HG02678 (cell line): ENCODE measurements at regions not wholly inside any gene's neighbourhood (a gene's known extent, or its start where the extent isn't known, plus 50 kb on each side); places are given as distances from the start of the nearest gene placed in this dataset.
"Not testable (repeated sequence)": the region's sequence is repeated elsewhere in the genome, so short reads cannot be mapped to it uniquely, and the experiment has no call there.

Experiments used
- ATAC-seq: cut with Tn5 transposase; IDR thresholded peaks from one replicate; pipeline ENCODE4 v1.9.1; 2021; ENCODE audit warnings: mild to moderate bottlenecking, moderate library complexity; ENCODE audit not compliant: unreplicated experiment

GRCh38 chr2:238502088-238502810, 75.5 kb downstream of the ASB1 start:
- no peak for ATAC-seq

GRCh38 chr2:238502956-238503791, 76.4 kb downstream of the ASB1 start:
- ATAC-seq: no peak

DNA sequence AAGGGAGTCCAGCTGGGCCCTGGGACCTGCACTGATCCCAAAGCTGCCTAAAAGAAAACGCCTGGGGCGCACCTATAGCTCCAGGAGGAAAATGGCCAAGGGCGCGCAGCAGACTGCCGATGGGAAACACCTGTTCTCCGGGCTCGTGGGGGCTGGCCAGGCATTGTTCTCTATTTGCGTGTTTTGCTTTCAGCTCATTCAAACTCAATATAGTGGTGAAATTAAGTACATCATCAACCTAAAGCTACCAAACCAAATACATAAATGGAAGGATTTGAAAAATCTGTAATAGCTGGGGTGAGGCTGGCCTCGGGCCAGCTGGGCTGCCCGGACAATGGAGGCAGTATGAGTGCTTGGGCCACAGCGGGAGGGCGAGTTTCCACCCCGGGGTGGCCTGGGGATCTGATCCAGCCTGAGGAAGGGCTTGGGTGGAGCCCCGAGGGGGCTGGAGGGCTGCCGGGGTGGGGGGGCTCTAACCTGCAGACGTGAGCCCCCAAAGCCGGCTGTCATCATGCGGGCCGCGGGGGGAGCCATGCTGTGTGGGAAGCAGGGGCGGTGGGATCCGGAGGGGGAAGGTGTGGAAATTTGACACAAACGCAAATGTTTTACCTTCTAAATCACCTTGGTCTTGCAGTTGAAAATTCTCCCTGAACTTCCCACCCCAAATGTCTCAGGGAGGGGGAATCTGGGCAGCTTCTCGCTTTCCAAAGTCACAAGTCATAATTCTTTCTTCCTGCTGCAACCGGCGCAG, 77.6 kb downstream of the ASB1 start:
- no peak for ATAC-seq

GRCh38 chr2:238505119-238505891, 78.6 kb downstream of the ASB1 start:
- ATAC-seq: no peak

GRCh38 chr2:238505892-238506280, 79.2 kb downstream of the ASB1 start:
- no peak for ATAC-seq

- ATAC-seq: no peak
These were observed 79.8 kb downstream of the ASB1 start for GRCh38 chr2:238506371-238507068.

GRCh38 chr2:238507836-238508235, 81.1 kb downstream of the ASB1 start:
- no peak for ATAC-seq

- no peak for ATAC-seq
These were observed 82.6 kb downstream of the ASB1 start for GRCh38 chr2:238509151-238509835.

DNA sequence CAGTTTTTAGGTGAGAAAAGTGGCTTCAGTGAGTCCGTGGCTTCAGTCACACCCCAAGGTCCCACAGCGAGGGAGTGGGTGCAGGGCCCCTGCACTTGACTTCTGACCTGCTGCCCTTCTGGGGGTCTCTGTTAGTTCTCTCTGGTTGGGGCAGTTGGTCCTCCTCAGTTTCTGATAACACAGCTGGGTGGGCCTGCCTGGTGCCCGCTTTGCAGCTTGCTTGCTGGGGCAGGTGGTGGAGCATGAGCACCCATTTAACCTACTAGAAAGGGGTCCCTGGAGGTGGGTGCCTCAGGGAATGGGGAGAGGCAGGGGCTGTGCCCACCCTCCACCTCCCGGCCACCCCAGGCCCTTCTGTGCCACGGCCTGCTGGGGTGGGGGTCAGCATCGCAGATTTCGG, 83.2 kb downstream of the ASB1 start:
- ATAC-seq: no peak

DNA sequence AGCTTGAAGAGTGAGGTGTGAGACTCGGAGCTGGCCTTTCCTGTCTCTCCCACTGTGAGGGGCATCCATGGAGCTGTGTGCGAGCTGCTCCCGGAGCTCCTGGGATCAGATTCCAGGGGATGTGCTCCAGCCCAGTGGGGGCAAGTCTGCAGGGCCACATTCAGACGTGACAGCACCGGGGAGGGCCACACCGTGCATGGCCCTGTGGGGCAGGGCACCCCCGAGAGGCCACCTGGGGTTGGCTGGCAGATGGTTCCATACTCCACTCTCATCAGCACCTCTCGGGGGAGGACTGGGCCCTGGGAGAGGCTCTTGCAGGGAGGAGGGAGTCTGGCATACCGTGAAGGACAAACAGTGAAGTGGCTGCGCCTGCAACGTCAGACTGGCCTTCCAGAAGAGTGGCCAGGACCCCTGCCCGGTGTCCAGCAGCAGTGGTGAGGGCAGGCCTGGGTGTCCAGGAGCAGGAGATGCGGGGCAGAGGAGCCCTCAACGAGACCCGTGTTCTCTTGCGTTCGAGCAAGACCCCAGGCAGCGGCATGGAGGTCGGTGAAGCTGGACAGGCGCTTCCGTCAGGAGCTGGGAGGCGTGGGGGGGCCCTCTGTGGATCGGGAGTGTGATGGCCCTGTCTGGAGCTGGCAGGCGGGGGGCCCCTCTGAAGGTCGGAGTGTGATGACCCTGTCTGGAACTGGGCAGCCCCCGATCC, 84.3 kb downstream of the ASB1 start:
- no peak for ATAC-seq

DNA sequence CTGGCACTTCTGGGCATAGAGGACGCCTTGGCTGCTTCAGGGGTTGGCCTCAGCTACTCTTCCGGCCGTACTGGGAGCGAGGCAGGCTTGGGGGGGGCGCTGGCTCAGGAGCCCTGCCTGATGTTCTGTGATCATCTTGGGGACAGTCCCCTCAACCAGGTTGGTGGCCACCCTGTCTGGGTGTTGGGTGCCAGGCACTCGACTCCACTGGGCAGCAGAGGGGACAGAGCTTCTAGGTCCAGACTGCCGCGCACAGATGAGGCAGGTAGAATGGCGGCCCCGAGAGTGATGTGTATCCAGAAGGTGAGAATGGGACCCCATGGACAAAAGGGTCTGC, 84.9 kb downstream of the ASB1 start:
- no peak for ATAC-seq

- no peak for ATAC-seq
These were observed 85.6 kb downstream of the ASB1 start for GRCh38 chr2:238512247-238512867.

GRCh38 chr2:238513346-238513745, 86.6 kb downstream of the ASB1 start:
- no peak for ATAC-seq

- ATAC-seq: not testable (repeated sequence)
These were observed 87.3 kb downstream of the ASB1 start for GRCh38 chr2:238514024-238514423.

DNA sequence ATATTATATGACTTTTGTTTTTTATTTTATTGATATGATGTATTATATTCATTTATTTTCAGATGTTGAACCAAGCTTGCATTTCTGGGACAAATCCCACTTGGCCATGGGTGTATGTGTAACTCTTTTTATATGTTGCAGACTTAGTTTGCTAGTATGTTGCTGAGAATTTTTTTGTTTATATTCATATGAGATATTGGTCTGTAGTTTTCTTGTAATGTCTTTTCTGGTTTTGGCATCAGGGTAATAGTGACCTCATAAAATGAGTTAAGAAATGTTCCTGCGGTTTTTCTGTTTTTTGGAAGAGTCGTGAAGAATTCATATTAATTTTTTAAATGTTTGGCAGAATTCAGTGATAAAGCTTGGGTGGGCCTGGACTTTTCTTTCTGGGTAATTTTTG, 88.7 kb downstream of the ASB1 start:
- no peak for ATAC-seq

DNA sequence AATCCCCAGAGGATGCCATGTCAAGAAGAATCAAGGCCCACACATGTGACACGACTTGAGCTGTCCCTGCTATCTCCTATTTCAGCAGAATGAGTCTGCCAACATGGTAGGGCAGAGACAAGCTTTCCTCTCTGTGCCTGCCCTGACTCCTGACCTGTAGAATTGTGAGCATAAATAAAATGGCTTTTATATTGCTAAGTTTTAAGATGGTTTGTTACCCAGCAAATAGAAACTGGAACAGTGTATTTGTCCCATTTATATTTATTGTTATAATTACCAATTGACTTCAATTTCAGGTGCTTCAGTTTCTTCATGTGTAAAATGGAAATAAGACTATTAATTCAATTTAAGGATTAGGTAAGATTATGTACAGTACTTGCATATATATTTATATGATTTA, 90.5 kb downstream of the ASB1 start:
- ATAC-seq: no peak

DNA sequence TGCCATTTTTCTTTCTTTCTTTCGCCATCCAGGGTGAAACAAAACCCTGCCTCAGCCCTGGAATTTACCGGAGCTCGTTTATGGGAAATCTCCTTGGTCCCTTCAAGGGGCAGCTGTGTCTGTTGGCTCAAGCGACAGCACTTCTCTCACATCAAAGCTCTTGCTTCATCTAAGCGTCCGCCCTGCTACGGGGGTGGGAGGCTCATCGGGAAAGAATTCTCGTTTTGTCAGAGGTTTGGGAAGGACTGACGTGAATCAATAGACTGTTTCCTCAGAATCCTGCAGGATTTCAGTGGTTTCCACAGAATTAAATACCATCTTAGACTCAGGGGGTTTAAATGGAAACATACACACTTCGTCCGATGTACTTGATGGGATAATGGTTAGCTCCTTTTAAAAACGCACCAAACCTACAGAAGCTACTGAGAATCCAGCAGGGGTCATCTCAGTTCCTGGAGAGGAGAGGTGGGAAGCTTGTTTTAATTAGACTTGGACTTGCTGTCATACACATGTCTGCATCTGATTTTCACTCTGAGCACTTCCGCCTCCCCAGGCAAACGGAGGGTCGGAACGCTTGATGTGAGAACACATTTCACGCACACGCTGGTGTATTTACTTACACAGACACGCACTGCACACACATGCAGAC, 91.6 kb downstream of the ASB1 start:
- no peak for ATAC-seq

DNA sequence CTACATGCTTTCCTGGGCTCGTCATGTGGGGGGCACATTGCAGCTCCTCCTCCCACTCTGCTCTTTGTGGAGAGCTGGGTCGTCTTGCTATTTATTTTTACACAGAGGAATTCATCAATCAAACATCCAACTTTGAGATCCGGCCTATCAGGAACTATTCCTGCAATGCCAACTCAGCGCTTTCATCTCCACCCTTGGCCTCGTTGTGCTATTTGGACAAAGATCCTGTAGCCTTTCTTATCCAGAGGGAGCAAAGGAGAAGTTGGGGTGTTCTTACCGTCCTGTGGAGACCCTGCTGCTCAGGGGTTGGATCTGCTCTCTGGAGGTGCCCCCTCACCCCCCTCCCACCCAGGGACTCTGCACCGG, 92.1 kb downstream of the ASB1 start:
- no peak for ATAC-seq
